DOHH2 (cell line): ENCODE measurements at regions not wholly inside any gene's neighbourhood (a gene's known extent, or its start where the extent isn't known, plus 50 kb on each side); places are given as distances from the start of the nearest gene placed in this dataset.

Experiments used
- H3F3A ChIP-seq: fragments of 200-600 bp; sonication (generic), shearing (Covaris generic); 2 replicates; pipeline ENCODE4 v1.6.0; 2016; ENCODE audit warnings: antibody characterized with exemption, mild to moderate bottlenecking; ENCODE audit not compliant: control insufficient read depth, insufficient read depth
- H3K27ac ChIP-seq: fragments of 200-600 bp; sonication (generic); 2 replicates; pipeline ENCODE4 v1.5.1; 2014; ENCODE audit warnings: low read depth, mild to moderate bottlenecking, low read length, moderate library complexity
- H3K27me3 ChIP-seq: fragments of 200-600 bp; sonication (generic); 2 replicates; pipeline ENCODE4 v1.6.1; 2014; ENCODE audit warnings: mild to moderate bottlenecking, low read length, mixed read lengths; ENCODE audit not compliant: control insufficient read depth
- H3K36me3 ChIP-seq: fragments of 200-600 bp; sonication (generic); 2 replicates; pipeline ENCODE4 v1.6.1; 2014; ENCODE audit warnings: mild to moderate bottlenecking, low read length, moderate library complexity, mixed read lengths; ENCODE audit not compliant: control insufficient read depth
- H3K4me1 ChIP-seq: fragments of 200-600 bp; sonication (generic); 2 replicates; pipeline ENCODE4 v1.6.1; 2014; ENCODE audit warnings: mild to moderate bottlenecking, low read length, mixed read lengths; ENCODE audit not compliant: control insufficient read depth
- H3K4me2 ChIP-seq: fragments of 200-600 bp; sonication (generic); 2 replicates; pipeline ENCODE4 v1.6.0; 2014; ENCODE audit warnings: mild to moderate bottlenecking, low read length, moderate library complexity
- H3K4me3 ChIP-seq: fragments of 200-600 bp; sonication (generic); 2 replicates; pipeline ENCODE4 v1.5.1; 2014; ENCODE audit warnings: mild to moderate bottlenecking, low read length, mixed read lengths
- H3K79me2 ChIP-seq: fragments of 200-600 bp; sonication (generic); 2 replicates; pipeline ENCODE4 v1.6.1; 2014; ENCODE audit warnings: mild to moderate bottlenecking, low read length, mixed read lengths; ENCODE audit not compliant: control insufficient read depth
- H3K9me2 ChIP-seq: fragments of 200-600 bp; sonication (generic); replicated peaks from 2 replicates; pipeline ENCODE4 v1.6.1; 2014; ENCODE audit warnings: mild to moderate bottlenecking, low read length, mixed read lengths; ENCODE audit not compliant: control insufficient read depth
- H3K9me3 ChIP-seq: fragments of 200-600 bp; sonication (generic); 2 replicates; pipeline ENCODE4 v1.6.1; 2014; ENCODE audit warnings: antibody characterized with exemption, low read length, mixed read lengths; ENCODE audit not compliant: control insufficient read depth, insufficient read depth
- H4K20me1 ChIP-seq: fragments of 200-600 bp; sonication (generic); 2 replicates; pipeline ENCODE4 v1.6.0; 2014; ENCODE audit warnings: low read depth, mild to moderate bottlenecking, antibody characterized with exemption, low read length, moderate library complexity; ENCODE audit not compliant: control insufficient read depth, insufficient read depth
- EZH2phosphoT487 ChIP-seq: fragments of 200-600 bp; sonication (generic); IDR thresholded peaks from 2 replicates; pipeline ENCODE4 v1.6.1; 2017; ENCODE audit warnings: borderline replicate concordance, mild to moderate bottlenecking, antibody characterized with exemption, low read length, moderate library complexity, mixed read lengths
- TF ChIP-seq, protein P1 (sequence below): fragments of 200-600 bp; sonication (generic); IDR thresholded peaks from one replicate; pipeline ENCODE4 v1.5.1; 2014; ENCODE audit warnings: antibody characterized with exemption, mild to moderate bottlenecking, low read depth, low read length; ENCODE audit not compliant: poor library complexity, severe bottlenecking

DNA sequence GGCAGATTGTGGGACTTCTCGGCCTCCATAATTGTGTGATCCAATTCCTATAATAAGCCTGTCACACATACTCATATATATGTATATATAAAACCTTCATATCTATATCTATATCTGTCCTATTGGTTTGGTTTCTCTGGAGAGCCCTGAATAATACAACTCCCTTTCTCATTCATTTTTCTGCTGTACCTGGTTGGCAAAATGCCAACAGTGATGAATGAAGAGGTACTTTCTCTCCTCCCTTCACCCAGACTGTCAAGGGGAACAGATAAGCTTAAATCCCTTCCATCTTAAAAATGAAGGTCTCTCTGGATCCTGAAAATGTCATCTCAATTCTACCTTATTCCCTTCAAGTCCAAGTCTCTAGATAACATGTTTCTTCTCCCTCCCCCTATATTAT, 60.3 kb upstream of the FOXP2 start:
- H3K27me3 ChIP-seq = no peaks in the 10 kb centered on the region

DNA sequence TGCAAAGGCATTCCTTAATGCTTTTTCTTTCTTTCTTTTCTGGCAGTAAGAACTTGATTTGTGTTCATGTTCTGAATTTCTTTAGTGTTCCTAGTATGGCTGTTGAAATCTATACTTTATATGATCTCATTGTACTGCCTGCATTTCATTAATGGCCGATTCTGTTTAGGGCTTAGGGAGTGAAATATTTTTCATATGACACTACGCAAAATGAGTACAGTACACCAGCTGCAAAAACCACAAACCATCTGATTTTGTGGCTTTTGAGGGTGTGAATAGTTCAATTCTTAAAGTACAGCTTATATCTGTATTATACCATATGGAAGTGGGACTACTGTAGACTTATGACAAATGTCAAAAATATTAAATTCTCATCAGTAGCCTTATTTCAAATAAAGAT, 69.1 kb upstream of the FOXP2 start:
- no peaks in the 10 kb centered on the region for H3F3A ChIP-seq
- no peaks in the 10 kb centered on the region for H3K4me1 ChIP-seq
- no peak overlapping the region for H3K4me2 ChIP-seq
- H3K79me2 ChIP-seq = no peaks in the 10 kb centered on the region
- no peaks in the 10 kb centered on the region for H3K27me3 ChIP-seq
- H4K20me1 ChIP-seq = no peaks in the 10 kb centered on the region
- no peaks in the 10 kb centered on the region for H3K9me3 ChIP-seq
- no peak overlapping the region for H3K27ac ChIP-seq
- TF ChIP-seq EZH2phosphoT487 = no peak
- TF ChIP-seq, protein P1, sequence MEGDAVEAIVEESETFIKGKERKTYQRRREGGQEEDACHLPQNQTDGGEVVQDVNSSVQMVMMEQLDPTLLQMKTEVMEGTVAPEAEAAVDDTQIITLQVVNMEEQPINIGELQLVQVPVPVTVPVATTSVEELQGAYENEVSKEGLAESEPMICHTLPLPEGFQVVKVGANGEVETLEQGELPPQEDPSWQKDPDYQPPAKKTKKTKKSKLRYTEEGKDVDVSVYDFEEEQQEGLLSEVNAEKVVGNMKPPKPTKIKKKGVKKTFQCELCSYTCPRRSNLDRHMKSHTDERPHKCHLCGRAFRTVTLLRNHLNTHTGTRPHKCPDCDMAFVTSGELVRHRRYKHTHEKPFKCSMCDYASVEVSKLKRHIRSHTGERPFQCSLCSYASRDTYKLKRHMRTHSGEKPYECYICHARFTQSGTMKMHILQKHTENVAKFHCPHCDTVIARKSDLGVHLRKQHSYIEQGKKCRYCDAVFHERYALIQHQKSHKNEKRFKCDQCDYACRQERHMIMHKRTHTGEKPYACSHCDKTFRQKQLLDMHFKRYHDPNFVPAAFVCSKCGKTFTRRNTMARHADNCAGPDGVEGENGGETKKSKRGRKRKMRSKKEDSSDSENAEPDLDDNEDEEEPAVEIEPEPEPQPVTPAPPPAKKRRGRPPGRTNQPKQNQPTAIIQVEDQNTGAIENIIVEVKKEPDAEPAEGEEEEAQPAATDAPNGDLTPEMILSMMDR = no peak
- no peaks in the 10 kb centered on the region for H3K36me3 ChIP-seq
- no peak overlapping the region for H3K4me3 ChIP-seq
- no peaks in the 10 kb centered on the region for H3K9me2 ChIP-seq

More for the DNA sequence above, 60.3 kb upstream of the FOXP2 start:
- no peaks in the 10 kb centered on the region for H3K9me3 ChIP-seq
- H3F3A ChIP-seq = no peaks in the 10 kb centered on the region
- TF ChIP-seq, protein P1 = no peak
- no peak for TF ChIP-seq EZH2phosphoT487
- no peaks in the 10 kb centered on the region for H3K4me1 ChIP-seq
- H3K36me3 ChIP-seq = no peaks in the 10 kb centered on the region
- no peaks in the 10 kb centered on the region for H3K9me2 ChIP-seq
- no peak overlapping the region for H3K4me2 ChIP-seq
- no peaks in the 10 kb centered on the region for H3K79me2 ChIP-seq
- H4K20me1 ChIP-seq = no peaks in the 10 kb centered on the region
- no peak overlapping the region for H3K4me3 ChIP-seq
- H3K27ac ChIP-seq = no peak overlapping the region

DNA sequence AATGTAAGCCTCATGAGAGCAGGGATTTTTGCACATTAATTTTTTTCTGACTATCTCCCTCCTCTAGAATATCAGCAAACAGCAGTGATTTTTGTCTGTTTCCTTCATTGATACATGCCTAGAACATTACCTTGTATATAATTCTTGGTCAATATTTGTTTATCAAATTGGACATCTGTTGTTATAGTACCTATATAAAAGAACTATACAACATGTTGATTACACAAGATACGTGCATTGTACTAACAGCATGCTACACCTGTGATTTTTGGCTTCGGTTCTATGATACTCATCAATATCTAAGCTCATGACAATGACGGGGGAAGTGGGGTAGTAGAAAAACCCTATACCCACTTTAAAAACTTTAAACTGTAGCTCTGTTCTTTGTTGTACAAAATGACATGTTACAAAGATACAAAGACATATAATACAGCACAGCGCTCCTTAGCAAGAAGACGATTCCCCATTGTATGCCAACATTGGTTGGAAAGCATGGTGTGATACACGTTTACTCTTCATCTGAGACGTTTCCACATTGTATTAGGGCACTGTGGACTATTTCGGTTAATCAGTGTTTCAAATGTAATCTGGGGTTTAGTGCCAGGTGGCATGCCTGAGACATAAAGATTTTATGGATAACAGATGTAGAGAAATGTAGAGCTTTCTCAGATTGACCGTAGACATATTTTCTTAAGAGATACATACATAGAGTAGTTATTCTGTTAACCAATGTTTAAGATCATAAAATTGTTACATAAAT, 70.5 kb upstream of the FOXP2 start:
- no peak overlapping the region for H3K4me2 ChIP-seq
- H3K9me2 ChIP-seq = no peaks in the 10 kb centered on the region
- no peaks in the 10 kb centered on the region for H3K9me3 ChIP-seq
- H3K36me3 ChIP-seq = no peaks in the 10 kb centered on the region
- no peaks in the 10 kb centered on the region for H4K20me1 ChIP-seq
- no peaks in the 10 kb centered on the region for H3K27me3 ChIP-seq
- no peak for TF ChIP-seq EZH2phosphoT487
- TF ChIP-seq, protein P1 = no peak
- no peaks in the 10 kb centered on the region for H3K79me2 ChIP-seq
- H3K4me3 ChIP-seq = no peak overlapping the region
- no peak overlapping the region for H3K27ac ChIP-seq
- H3F3A ChIP-seq = no peaks in the 10 kb centered on the region
- no peaks in the 10 kb centered on the region for H3K4me1 ChIP-seq
